ENCODE measurements at regions not wholly inside any gene's neighbourhood (a gene's known extent, or its start where the extent isn't known, plus 50 kb on each side); places are given as distances from the start of the nearest gene placed in this dataset.

GRCh38 chr3:31409389-31409788 is 123.3 kb upstream of the STT3B start:
- Mint-ChIP-seq H3K36me3 (ENCODE audit: low read depth) (no peaks in the 10 kb centered on the region), H3K27ac (no peak overlapping the region), H3K27me3 (peaks cover 13% of the 10 kb centered on the region), H3K4me1 (no peaks in the 10 kb centered on the region), H3K4me3 (no peak overlapping the region), H3K9me3 (no peaks in the 10 kb centered on the region)
- ChIA-PET POLR2A (no interaction called here), CTCF (no interaction called here)
- ATAC-seq (ENCODE audit: low read depth) (no peak), DNase-seq (no peak)
- intact Hi-C loops (cut with micrococcal nuclease): no loop called here
- TF ChIP-seq CTCF (IDR thresholded peaks at IDR 0.05): no peak

DNA sequence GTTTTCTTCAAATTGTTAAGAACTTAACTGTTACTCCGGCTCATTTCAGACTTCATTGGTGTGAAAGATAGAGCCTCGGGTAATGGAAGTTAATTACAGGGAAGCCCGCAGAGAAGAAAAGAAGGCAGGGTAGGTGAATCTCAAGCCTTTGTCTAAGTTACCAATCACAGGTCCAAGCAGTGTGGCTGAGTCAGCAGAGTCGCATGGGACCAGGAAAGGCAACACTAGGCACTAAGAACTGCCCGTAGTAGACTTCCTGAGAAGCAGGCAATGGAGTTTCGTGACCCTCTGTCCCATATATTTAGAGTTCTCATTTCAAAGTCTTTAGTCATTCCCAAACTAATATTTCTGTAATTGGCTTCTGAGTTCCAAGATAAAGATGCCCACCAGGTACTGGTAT is 122.9 kb upstream of the STT3B start:
- intact Hi-C loops (cut with micrococcal nuclease): no loop called here
- no peaks in the 10 kb centered on the region for H3K36me3 Mint-ChIP-seq (ENCODE audit: low read depth)
- ChIA-PET CTCF (no interaction called here), POLR2A (no interaction called here)
- DNase-seq (no peak), ATAC-seq (ENCODE audit: low read depth) (no peak)
- H3K9me3 Mint-ChIP-seq: no peaks in the 10 kb centered on the region
- H3K4me1 Mint-ChIP-seq: no peaks in the 10 kb centered on the region
- H3K27ac Mint-ChIP-seq: no peak overlapping the region
- no peak for TF ChIP-seq CTCF (IDR thresholded peaks at IDR 0.05)
- H3K4me3 Mint-ChIP-seq: no peak overlapping the region
- H3K27me3 Mint-ChIP-seq: peaks cover 15% of the 10 kb centered on the region

DNA sequence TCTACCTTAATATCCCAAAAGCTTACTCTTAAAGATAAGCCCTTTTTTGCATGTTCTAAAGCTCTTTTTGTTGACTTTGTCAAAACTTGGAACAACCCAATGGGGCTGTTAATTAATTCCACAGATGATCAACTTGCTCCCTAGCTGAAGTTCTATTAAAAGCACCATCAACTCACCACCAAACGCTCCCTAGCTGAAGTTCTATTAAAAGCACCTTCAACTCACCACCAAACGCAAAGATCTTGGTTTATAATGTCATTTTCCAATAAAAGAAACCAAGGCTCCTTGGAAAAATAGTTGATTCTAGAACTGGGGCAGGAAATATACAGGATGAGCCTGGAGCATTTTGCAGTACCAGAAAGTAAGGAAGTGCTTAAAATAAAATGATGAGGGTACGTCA is 122.3 kb upstream of the STT3B start:
- Mint-ChIP-seq H3K9me3 (no peaks in the 10 kb centered on the region), H3K36me3 (ENCODE audit: low read depth) (no peaks in the 10 kb centered on the region), H3K27me3 (peaks cover 17% of the 10 kb centered on the region), H3K4me1 (no peaks in the 10 kb centered on the region), H3K4me3 (no peak overlapping the region), H3K27ac (no peak overlapping the region)
- intact Hi-C loops (cut with micrococcal nuclease): no loop called here
- no peak for TF ChIP-seq CTCF (IDR thresholded peaks at IDR 0.05)
- DNase-seq (no peak), ATAC-seq (ENCODE audit: low read depth) (no peak)
- CTCF ChIA-PET: no interaction called here
- POLR2A ChIA-PET: no interaction called here

GRCh38 chr3:31412832-31413231 is 119.9 kb upstream of the STT3B start:
- Mint-ChIP-seq H3K27me3 (peaks cover 12% of the 10 kb centered on the region), H3K4me1 (no peaks in the 10 kb centered on the region), H3K36me3 (ENCODE audit: low read depth) (no peaks in the 10 kb centered on the region), H3K4me3 (no peak overlapping the region), H3K27ac (no peak overlapping the region), H3K9me3 (no peaks in the 10 kb centered on the region)
- intact Hi-C loops (cut with micrococcal nuclease): no loop called here
- ChIA-PET CTCF (no interaction called here), POLR2A (no interaction called here)
- DNase-seq: no peak
- no peak for ATAC-seq (ENCODE audit: low read depth)
- TF ChIP-seq CTCF (IDR thresholded peaks at IDR 0.05): no peak

DNA sequence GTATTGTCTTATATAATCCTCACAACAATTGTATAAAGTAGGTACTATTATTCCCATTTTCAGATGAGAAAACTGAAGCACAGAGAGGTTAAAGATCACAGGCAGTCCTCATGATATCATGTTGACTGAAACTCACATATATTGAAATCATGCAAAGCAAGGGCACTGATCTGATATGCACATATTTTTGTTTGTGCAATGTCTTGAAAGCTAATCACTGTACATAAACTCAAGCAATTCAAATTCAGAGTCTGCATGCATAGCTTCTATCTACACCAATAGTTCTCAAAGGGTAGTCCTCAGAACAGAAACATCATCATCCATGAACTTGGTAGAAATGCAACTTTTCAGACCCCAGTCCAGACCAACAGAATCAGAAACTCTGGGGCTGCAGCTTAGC is 119.2 kb upstream of the STT3B start:
- H3K9me3 Mint-ChIP-seq: no peaks in the 10 kb centered on the region
- POLR2A ChIA-PET: no interaction called here
- no peak overlapping the region for H3K27ac Mint-ChIP-seq
- no peak overlapping the region for H3K4me3 Mint-ChIP-seq
- ATAC-seq (ENCODE audit: low read depth) (no peak), DNase-seq (no peak)
- H3K36me3 Mint-ChIP-seq (ENCODE audit: low read depth): no peaks in the 10 kb centered on the region
- no peak for TF ChIP-seq CTCF (IDR thresholded peaks at IDR 0.05)
- CTCF ChIA-PET: no interaction called here
- H3K27me3 Mint-ChIP-seq: peaks cover 12% of the 10 kb centered on the region
- intact Hi-C loops (cut with micrococcal nuclease): no loop called here
- no peaks in the 10 kb centered on the region for H3K4me1 Mint-ChIP-seq

All from activated B cell treated with CpG ODN at 0.5 μM for 24 hours (primary cell).